PC-3 (cell line): ENCODE measurements at regions not wholly inside any gene's neighbourhood (a gene's known extent, or its start where the extent isn't known, plus 50 kb on each side); places are given as distances from the start of the nearest gene placed in this dataset.

Experiments used
- CTCF ChIP-seq: fragments of 300-600 bp; sonication (generic); conservative IDR thresholded peaks from 2 replicates; pipeline ENCODE4 v1.5.1; 2017; ENCODE audit warnings: antibody characterized with exemption, low read depth, mild to moderate bottlenecking, low read length
- EZH2 ChIP-seq: fragments of 300-600 bp; sonication (generic); IDR thresholded peaks from one replicate; pipeline ENCODE4 v1.6.1; 2017; ENCODE audit warnings: antibody characterized with exemption, mild to moderate bottlenecking, low read length; ENCODE audit not compliant: unreplicated experiment
- EZH2phosphoT487 ChIP-seq: fragments of 300-600 bp; sonication (generic); IDR thresholded peaks from 2 replicates; pipeline ENCODE4 v1.6.1; 2018; ENCODE audit warnings: mild to moderate bottlenecking, antibody characterized with exemption, low read length, borderline replicate concordance

DNA sequence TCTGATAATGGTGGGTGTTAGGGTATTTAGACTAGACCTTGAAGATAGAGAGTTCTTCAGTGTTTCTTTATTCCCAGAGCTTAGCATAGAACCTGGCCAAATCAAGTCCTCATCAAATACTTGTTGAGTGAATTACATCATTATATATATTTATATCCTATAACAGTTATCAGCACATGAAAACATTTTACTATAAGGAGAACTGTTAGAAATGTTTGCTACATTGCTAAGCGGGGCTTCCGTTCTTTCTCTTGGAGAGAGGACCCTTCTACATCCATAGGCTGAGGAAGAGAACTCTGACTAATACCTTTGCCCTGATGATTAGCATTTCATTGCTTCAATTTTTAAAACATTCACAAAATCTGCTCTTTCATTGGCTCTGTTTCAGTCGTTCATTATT, 66.5 kb upstream of the NBL1 start:
- no peak for TF ChIP-seq EZH2
- no peak for TF ChIP-seq CTCF
- TF ChIP-seq EZH2phosphoT487 = no peak
